ENCODE measurements at regions not wholly inside any gene's neighbourhood (a gene's known extent, or its start where the extent isn't known, plus 50 kb on each side); places are given as distances from the start of the nearest gene placed in this dataset.

DNA sequence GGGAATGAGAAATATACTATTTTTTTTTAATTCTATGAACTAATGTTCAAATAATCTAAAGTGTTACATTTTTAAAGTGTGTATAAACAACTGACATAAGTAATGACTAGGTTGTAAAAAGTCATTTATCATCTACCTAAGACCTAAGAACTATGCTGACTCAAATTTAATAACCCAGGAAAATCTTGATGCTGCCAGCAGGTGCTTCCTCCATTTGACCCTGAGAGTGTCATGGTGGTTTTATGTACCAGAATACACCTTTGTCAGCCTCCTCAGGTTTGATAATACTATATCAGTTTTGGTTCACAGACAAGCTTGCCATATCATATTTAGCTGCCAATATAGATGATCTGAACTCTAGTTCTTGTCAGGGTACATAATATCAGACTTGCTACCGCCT, 1151.2 kb downstream of the PCDH17 start:
- TF ChIP-seq SMAD4 (CRISPR knock-in tag; IDR thresholded peaks at IDR 0.05) (no peak), TEAD1 (CRISPR knock-in tag; IDR thresholded peaks at IDR 0.05) (no peak), MAX (CRISPR knock-in tag; IDR thresholded peaks at IDR 0.05) (no peak), CTCF (IDR thresholded peaks at IDR 0.05) (no peak), ZNF423 (CRISPR knock-in tag; IDR thresholded peaks at IDR 0.05) (no peak), AR (CRISPR knock-in tag; IDR thresholded peaks at IDR 0.05) (no peak), ZNF263 (CRISPR knock-in tag; IDR thresholded peaks at IDR 0.05; ENCODE audit: low read depth) (no peak), E2F1 (CRISPR knock-in tag; IDR thresholded peaks at IDR 0.05) (no peak), CREB1 (CRISPR knock-in tag; IDR thresholded peaks at IDR 0.05) (no peak)
- TF ChIP-seq, protein P1, sequence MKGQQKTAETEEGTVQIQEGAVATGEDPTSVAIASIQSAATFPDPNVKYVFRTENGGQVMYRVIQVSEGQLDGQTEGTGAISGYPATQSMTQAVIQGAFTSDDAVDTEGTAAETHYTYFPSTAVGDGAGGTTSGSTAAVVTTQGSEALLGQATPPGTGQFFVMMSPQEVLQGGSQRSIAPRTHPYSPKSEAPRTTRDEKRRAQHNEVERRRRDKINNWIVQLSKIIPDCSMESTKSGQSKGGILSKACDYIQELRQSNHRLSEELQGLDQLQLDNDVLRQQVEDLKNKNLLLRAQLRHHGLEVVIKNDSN (CRISPR knock-in tag; IDR thresholded peaks at IDR 0.05) = no peak
- TF ChIP-seq, protein P2, sequence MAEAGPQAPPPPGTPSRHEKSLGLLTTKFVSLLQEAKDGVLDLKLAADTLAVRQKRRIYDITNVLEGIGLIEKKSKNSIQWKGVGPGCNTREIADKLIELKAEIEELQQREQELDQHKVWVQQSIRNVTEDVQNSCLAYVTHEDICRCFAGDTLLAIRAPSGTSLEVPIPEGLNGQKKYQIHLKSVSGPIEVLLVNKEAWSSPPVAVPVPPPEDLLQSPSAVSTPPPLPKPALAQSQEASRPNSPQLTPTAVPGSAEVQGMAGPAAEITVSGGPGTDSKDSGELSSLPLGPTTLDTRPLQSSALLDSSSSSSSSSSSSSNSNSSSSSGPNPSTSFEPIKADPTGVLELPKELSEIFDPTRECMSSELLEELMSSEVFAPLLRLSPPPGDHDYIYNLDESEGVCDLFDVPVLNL (CRISPR knock-in tag; IDR thresholded peaks at IDR 0.05; ENCODE audit: borderline replicate concordance, low read depth) = no peak
- TF ChIP-seq, protein P3, sequence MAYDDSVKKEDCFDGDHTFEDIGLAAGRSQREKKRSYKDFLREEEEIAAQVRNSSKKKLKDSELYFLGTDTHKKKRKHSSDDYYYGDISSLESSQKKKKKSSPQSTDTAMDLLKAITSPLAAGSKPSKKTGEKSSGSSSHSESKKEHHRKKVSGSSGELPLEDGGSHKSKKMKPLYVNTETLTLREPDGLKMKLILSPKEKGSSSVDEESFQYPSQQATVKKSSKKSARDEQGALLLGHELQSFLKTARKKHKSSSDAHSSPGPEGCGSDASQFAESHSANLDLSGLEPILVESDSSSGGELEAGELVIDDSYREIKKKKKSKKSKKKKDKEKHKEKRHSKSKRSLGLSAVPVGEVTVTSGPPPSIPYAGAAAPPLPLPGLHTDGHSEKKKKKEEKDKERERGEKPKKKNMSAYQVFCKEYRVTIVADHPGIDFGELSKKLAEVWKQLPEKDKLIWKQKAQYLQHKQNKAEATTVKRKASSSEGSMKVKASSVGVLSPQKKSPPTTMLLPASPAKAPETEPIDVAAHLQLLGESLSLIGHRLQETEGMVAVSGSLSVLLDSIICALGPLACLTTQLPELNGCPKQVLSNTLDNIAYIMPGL (CRISPR knock-in tag; IDR thresholded peaks at IDR 0.05) = no peak

Data from WTC11 (cell line).